Stimulated activated CD4-positive, alpha-beta T cell treated with anti-CD3 and anti-CD28 coated beads, Interleukin-4, amount 100 ng/mL, for 1 hour (primary cell): ENCODE measurements at regions not wholly inside any gene's neighbourhood (a gene's known extent, or its start where the extent isn't known, plus 50 kb on each side); places are given as distances from the start of the nearest gene placed in this dataset.

Experiments
- DNase-seq: peaks from one replicate; pipeline ENCODE4 v3.0.0-alpha.2; 2020

- DNase-seq = no peak
These were observed 56.1 kb upstream of the ELMO1 start for GRCh38 chr7:37504801-37505200.

- no peak for DNase-seq
These were observed 57.2 kb upstream of the ELMO1 start for GRCh38 chr7:37505750-37506353.

GRCh38 chr7:37508118-37508517, 59.5 kb upstream of the ELMO1 start:
- no peak for DNase-seq

- peak; percentile 10 for DNase-seq
These were observed 61.5 kb upstream of the ELMO1 start for GRCh38 chr7:37510043-37510634.

GRCh38 chr7:37511915-37512314, 63.3 kb upstream of the ELMO1 start:
- no peak for DNase-seq

DNA sequence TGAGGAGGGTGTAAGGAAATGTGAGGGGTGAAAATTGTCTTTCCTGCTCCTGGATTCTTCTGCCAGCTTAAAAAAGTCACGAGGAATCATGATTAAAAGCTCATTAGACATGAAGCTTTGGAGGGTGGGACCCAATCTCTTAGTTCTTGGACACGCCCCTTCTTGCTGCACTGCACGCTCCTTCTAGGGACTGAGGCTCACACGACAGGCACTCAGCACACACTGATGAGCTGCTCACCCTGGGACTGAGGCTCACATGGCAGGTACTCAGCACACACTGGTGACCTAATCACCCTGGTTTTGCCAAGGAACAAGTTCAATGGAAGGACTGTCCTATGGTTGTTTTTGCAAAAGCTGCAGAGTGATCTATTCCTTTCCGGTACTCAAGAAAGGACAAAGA, 65.8 kb upstream of the ELMO1 start:
- no peak for DNase-seq

- no peak for DNase-seq
These were observed 68.0 kb upstream of the ELMO1 start for GRCh38 chr7:37516664-37517063.

GRCh38 chr7:37518266-37518665, 69.6 kb upstream of the ELMO1 start:
- no peak for DNase-seq

- no peak for DNase-seq
These were observed 75.4 kb upstream of the ELMO1 start for GRCh38 chr7:37524056-37524455.

- DNase-seq = no peak
These were observed 76.1 kb upstream of the ELMO1 start for GRCh38 chr7:37524797-37525196.

- no peak for DNase-seq
These were observed 78.0 kb upstream of the ELMO1 start for GRCh38 chr7:37526623-37527022.

- no peak for DNase-seq
These were observed 78.4 kb upstream of the ELMO1 start for GRCh38 chr7:37527109-37527508.

DNA sequence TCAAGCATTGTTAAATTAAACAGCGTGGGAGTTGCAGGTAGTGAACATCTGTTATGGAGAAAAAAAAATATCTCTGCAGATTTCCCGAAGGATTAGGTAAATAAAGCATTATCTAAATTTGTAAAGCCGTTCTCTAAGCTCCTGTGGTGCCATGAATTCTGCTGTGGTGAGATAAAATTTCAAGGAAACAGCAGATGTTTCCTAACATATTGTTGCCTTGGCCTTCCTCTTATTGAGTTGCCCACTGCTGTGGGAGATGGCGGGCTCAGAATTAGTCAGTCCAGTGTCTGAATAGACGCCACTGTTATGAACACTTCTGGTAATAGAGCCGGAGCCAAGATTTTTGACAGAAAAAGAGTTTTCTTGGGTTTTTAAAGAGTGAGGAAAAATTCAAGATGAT, 82.6 kb upstream of the ELMO1 start:
- no peak for DNase-seq

DNA sequence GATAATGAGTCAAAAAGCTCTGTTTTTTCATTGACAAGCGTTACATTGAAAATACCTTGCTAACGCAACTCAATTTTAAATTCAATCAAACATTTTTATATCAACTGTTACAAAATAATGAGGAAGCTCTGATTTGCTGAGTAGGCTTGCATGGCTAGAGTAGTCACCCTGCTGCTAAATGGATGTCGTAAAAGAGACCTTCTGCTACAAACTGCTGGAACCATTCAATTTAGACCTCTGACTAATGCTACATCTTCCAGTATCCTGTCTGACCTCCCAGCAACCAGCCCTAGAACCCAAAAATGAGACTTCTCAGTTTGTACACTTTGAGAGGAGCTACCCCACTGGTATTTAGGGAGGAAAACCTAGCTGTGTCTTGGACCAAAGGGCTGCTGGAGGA, 84.0 kb upstream of the ELMO1 start:
- DNase-seq = no peak

DNA sequence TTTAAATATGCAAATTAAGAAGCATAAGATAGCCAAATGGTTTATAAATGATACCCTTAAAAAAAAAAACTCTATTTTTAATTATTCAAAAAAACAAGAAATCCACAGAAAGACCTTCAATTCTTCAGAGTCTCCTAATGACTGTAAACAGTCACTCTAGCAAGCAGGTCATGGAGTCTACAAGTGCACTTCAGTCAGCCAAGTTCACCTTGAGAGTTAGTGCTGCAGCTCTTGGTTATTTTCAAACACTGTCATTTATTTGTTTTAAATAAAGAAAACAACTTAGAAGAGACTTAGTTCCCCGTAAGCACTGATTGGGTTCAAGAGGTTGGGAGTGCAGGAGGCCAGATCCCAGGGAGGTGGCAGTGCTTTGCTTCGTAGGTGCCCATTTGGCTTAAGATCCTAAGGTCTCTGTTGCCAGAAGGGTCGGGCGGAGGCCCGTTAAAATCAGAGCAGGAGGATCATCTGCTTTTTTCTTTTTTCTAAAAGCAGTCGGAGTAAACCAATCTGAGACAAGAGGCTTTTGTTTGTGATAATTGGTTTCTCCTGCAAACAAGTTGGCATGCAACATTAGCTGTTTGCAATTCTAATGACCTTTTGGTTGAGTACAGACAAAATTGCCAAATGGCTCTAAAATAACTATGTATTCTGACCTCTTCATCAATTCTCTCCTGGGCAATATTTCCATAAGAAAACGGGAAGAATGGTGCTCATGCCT, 86.4 kb upstream of the ELMO1 start:
- no peak for DNase-seq

GRCh38 chr7:37535841-37536240, 87.2 kb upstream of the ELMO1 start:
- DNase-seq = no peak

- DNase-seq = no peak
These were observed 88.0 kb upstream of the ELMO1 start for GRCh38 chr7:37536706-37537105.

DNA sequence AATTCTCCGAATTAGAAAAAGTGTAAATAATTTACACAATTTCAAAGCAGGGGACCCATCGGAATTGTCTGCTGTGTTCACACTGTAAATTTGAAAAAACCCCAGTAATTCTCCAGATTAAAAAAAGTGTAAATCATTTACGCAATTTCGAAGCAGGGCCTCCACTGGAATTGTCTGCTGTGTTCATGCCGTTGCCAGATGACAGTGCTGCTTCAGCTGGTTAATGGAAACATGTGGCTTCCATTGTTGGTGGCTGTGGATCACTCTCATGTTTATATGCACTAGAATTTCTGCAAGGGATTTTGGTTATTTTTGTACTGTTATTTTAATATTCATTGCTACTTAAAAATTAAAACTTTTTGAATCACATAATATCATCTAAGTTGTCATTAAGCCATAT, 88.8 kb upstream of the ELMO1 start:
- no peak for DNase-seq

DNA sequence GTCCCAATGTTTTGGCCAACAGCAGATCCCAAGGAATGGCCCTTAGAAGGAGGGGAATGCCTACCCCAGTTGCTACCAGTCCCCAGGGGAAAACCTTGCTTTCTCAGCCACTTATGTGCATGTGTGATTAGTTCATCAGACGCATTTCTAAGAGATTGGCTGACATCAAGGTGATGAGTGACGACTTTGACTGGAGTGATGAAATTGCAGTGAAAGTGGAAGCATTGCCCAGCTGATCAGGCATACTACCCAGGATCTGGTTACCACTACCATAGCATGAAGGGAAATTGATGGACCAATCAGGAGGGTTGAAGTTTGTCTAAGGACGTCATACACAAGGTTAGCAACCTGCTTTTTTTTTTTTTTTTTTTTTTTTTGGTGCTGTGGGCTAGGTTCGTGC, 90.3 kb upstream of the ELMO1 start:
- DNase-seq = no peak

DNA sequence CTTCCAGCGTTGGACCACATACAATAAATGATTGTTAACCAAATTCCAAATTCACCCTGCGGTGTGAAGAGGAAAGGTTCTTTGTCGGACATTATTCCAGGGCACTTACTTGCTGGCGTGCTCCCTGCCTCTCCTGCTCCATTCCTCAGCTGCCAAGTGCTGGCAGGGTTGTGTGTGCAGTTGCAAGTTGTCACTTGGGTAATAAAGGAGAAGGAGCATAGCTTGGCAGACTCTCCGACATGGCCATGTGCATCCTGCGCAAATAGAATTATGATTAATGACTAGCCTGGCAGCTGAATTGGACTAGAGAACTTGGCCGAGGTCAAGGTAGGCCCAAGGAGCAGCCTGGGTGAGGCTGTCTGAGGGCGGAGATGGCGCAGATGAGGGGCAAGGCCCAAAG, 92.3 kb upstream of the ELMO1 start:
- DNase-seq = no peak

- no peak for DNase-seq
These were observed 93.3 kb upstream of the ELMO1 start for GRCh38 chr7:37541810-37542443.

GRCh38 chr7:37545619-37546534, 97.2 kb upstream of the ELMO1 start:
- no peak for DNase-seq

GRCh38 chr7:37546677-37547076, 98.0 kb upstream of the ELMO1 start:
- DNase-seq = no peak
